Breast epithelium (tissue), 3 donors: ENCODE measurements at regions not wholly inside any gene's neighbourhood (a gene's known extent, or its start where the extent isn't known, plus 50 kb on each side); places are given as distances from the start of the nearest gene placed in this dataset.

Experiments used
- POLR2A ChIP-seq: fragments of 450-650 bp; IDR thresholded peaks from one replicate; pipeline ENCODE4 v1.6.1; 2016; ENCODE audit warnings: antibody characterized with exemption, mild to moderate bottlenecking, moderate library complexity
- POLR2AphosphoS5 ChIP-seq, 3 donors: sonication (generic); formaldehyde crosslinking; IDR thresholded peaks; one replicate each; pipeline ENCODE4 v1.6.1; 2017; ENCODE audit warnings: antibody characterized with exemption in 3 of 3
- TF ChIP-seq, protein P1 (sequence below), 3 donors: fragments of 450-650 bp; IDR thresholded peaks; one replicate each; pipeline ENCODE4 v1.5.1; 2016 to 2017; ENCODE audit warnings: antibody characterized with exemption in 3 of 3, mild to moderate bottlenecking in 3 of 3, moderate library complexity in 3 of 3

DNA sequence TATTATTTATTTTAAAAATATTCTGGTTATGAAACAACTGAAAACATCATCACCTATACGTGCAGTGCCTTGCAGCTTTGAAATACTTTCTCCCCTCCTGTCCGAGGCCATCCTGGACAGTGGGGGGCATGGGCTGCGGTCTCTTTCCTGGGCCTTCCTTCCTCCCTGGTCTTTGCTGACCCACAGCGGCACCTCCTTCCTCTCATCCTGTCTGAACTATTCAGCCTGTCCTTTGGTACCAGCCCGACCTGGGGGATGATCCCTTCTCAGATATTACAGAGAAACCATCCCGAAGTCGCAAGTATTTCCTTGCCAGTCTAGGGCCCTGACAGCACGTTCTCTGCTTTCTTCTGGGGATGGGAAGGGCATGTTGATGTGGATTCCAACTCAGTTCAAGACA, 736.6 kb upstream of the HS6ST1 start:
- TF ChIP-seq, protein P1, sequence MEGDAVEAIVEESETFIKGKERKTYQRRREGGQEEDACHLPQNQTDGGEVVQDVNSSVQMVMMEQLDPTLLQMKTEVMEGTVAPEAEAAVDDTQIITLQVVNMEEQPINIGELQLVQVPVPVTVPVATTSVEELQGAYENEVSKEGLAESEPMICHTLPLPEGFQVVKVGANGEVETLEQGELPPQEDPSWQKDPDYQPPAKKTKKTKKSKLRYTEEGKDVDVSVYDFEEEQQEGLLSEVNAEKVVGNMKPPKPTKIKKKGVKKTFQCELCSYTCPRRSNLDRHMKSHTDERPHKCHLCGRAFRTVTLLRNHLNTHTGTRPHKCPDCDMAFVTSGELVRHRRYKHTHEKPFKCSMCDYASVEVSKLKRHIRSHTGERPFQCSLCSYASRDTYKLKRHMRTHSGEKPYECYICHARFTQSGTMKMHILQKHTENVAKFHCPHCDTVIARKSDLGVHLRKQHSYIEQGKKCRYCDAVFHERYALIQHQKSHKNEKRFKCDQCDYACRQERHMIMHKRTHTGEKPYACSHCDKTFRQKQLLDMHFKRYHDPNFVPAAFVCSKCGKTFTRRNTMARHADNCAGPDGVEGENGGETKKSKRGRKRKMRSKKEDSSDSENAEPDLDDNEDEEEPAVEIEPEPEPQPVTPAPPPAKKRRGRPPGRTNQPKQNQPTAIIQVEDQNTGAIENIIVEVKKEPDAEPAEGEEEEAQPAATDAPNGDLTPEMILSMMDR (IDR thresholded peaks at IDR 0.05), result no peak
- TF ChIP-seq POLR2A, result no peak
- TF ChIP-seq POLR2AphosphoS5 (IDR thresholded peaks at IDR 0.05), result no peak
